BE2C (cell line): ENCODE measurements at regions not wholly inside any gene's neighbourhood (a gene's known extent, or its start where the extent isn't known, plus 50 kb on each side); places are given as distances from the start of the nearest gene placed in this dataset.

Experiments
- DNase-seq: peaks from one replicate; pipeline ENCODE4 v3.0.0-alpha.2; 2020
- H3K27me3 ChIP-seq: fragments of 250-450 bp; sonication (Bioruptor Pico); 2 replicates; pipeline ENCODE4 v1.5.1; 2020; ENCODE audit warnings: mild to moderate bottlenecking
- H3K36me3 ChIP-seq: fragments of 250-450 bp; sonication (Bioruptor Pico); 2 replicates; pipeline ENCODE4 v1.5.1; 2020; ENCODE audit warnings: mild to moderate bottlenecking
- H3K4me1 ChIP-seq: fragments of 250-450 bp; sonication (Bioruptor Pico); 2 replicates; pipeline ENCODE4 v1.5.1; 2020
- H3K4me3 ChIP-seq: 2 replicates; pipeline ENCODE4 v1.5.1; 2011; ENCODE audit warnings: low read depth, low read length
- H3K9me3 ChIP-seq: fragments of 250-450 bp; sonication (Bioruptor Pico); 2 replicates; pipeline ENCODE4 v1.5.1; 2020
- TF ChIP-seq, protein P1 (sequence below): IDR thresholded peaks from 2 replicates; pipeline ENCODE4 v1.5.1; 2012; ENCODE audit warnings: mild to moderate bottlenecking, low read depth, low read length

- no peak for DNase-seq
- TF ChIP-seq, protein P1, sequence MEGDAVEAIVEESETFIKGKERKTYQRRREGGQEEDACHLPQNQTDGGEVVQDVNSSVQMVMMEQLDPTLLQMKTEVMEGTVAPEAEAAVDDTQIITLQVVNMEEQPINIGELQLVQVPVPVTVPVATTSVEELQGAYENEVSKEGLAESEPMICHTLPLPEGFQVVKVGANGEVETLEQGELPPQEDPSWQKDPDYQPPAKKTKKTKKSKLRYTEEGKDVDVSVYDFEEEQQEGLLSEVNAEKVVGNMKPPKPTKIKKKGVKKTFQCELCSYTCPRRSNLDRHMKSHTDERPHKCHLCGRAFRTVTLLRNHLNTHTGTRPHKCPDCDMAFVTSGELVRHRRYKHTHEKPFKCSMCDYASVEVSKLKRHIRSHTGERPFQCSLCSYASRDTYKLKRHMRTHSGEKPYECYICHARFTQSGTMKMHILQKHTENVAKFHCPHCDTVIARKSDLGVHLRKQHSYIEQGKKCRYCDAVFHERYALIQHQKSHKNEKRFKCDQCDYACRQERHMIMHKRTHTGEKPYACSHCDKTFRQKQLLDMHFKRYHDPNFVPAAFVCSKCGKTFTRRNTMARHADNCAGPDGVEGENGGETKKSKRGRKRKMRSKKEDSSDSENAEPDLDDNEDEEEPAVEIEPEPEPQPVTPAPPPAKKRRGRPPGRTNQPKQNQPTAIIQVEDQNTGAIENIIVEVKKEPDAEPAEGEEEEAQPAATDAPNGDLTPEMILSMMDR: no peak
- Histone ChIP-seq H3K9me3 (no peaks in the 10 kb centered on the region), H3K4me1 (no peaks in the 10 kb centered on the region), H3K4me3 (no peak overlapping the region), H3K27me3 (no peaks in the 10 kb centered on the region), H3K36me3 (no peaks in the 10 kb centered on the region)
Observed at GRCh38 chr22:47238690-47239473, 476.4 kb downstream of the TBC1D22A start.

GRCh38 chr22:47237890-47238480 is 475.5 kb downstream of the TBC1D22A start:
- DNase-seq: no peak
- Histone ChIP-seq H3K4me3 (no peak overlapping the region), H3K36me3 (no peaks in the 10 kb centered on the region), H3K9me3 (no peaks in the 10 kb centered on the region), H3K27me3 (no peaks in the 10 kb centered on the region), H3K4me1 (no peaks in the 10 kb centered on the region)
- TF ChIP-seq, protein P1: no peak

- TF ChIP-seq, protein P1: no peak
- Histone ChIP-seq H3K4me3 (no peak overlapping the region), H3K9me3 (no peaks in the 10 kb centered on the region), H3K27me3 (no peaks in the 10 kb centered on the region), H3K4me1 (no peaks in the 10 kb centered on the region), H3K36me3 (no peaks in the 10 kb centered on the region)
- DNase-seq: no peak
Observed at GRCh38 chr22:47236718-47237117, 474.3 kb downstream of the TBC1D22A start.

- no peaks in the 10 kb centered on the region for H3K9me3 ChIP-seq
- no peaks in the 10 kb centered on the region for H3K4me1 ChIP-seq
- TF ChIP-seq, protein P1: no peak
- H3K4me3 ChIP-seq: no peak overlapping the region
- no peaks in the 10 kb centered on the region for H3K36me3 ChIP-seq
- no peaks in the 10 kb centered on the region for H3K27me3 ChIP-seq
- no peak for DNase-seq
Observed at GRCh38 chr22:47236161-47236560, 473.7 kb downstream of the TBC1D22A start.

DNA sequence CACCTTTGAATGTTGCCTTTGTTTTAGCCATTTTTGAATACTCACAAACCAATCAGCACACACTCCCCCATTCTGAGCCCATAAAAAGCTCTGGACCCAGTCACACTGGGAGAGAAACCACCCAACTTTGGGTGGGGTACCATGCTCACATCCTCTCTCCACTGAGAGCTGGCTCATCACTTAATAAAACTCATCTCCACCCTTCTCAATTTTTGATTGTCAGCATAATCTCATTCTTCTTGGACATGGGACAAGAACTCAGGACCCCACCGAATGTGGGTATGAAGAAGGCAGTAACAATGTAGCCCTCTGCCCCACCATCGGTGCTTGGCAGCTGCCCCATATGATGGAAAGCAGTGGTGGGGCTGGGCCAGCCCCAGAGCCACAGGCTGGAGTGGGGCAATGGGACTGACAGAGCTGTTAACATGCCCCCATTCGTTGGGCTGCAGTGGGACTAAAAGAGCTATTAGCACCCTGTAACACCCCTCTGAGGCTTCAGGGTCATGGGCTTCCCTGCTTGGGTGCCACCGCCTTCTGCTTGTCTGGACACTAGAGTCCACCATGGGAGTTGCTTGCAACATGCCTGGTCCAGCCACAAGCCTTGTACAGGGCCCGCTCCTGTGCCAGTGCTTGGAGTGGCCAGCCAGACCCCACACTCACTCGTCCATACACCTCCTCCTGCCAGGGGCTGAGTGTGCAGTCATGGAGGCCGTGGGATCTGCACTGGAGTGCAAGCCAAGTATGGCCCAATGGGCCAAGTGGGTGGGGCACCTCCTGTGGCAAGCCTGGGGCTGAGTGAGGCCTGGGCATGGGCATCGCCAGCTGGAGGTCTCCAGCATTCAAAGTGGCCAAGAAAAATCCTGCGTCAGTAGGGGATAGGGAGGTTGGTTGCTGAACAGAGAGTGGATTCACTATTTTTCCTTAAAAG is 471.1 kb downstream of the TBC1D22A start:
- H3K36me3 ChIP-seq: no peaks in the 10 kb centered on the region

More for the DNA sequence above, 471.1 kb downstream of the TBC1D22A start:
- no peak for DNase-seq
- Histone ChIP-seq H3K4me3 (no peak overlapping the region), H3K9me3 (no peaks in the 10 kb centered on the region), H3K4me1 (no peaks in the 10 kb centered on the region), H3K27me3 (no peaks in the 10 kb centered on the region)
- TF ChIP-seq, protein P1: no peak
